ENCODE measurements at regions not wholly inside any gene's neighbourhood (a gene's known extent, or its start where the extent isn't known, plus 50 kb on each side); places are given as distances from the start of the nearest gene placed in this dataset.

- DNase-seq (ENCODE audit: low read depth in 2 of 2), result no peak
Measured at GRCh38 chr14:34041220-34041619, 90.3 kb upstream of the EGLN3 start.

- DNase-seq (ENCODE audit: low read depth in 2 of 2), result no peak
Measured at GRCh38 chr14:34040766-34041165, 89.9 kb upstream of the EGLN3 start.

- DNase-seq (ENCODE audit: low read depth in 2 of 2), result no peak
Measured at GRCh38 chr14:34039428-34040047, 88.7 kb upstream of the EGLN3 start.

GRCh38 chr14:34038358-34039057, 87.6 kb upstream of the EGLN3 start:
- DNase-seq (ENCODE audit: low read depth in 2 of 2), result no peak

- DNase-seq (ENCODE audit: low read depth in 2 of 2), result no peak
Measured at GRCh38 chr14:34036319-34036766, 85.5 kb upstream of the EGLN3 start.

- no peak for DNase-seq (ENCODE audit: low read depth in 2 of 2)
Measured at GRCh38 chr14:34035934-34036250, 85.0 kb upstream of the EGLN3 start.

GRCh38 chr14:34035177-34035933, 84.5 kb upstream of the EGLN3 start:
- no peak for DNase-seq (ENCODE audit: low read depth in 2 of 2)

- DNase-seq (ENCODE audit: low read depth in 2 of 2), result no peak
Measured at GRCh38 chr14:34034447-34035176, 83.7 kb upstream of the EGLN3 start.

GRCh38 chr14:34032720-34033119, 81.8 kb upstream of the EGLN3 start:
- DNase-seq (ENCODE audit: low read depth in 2 of 2), result no peak

GRCh38 chr14:34030864-34031263, 80.0 kb upstream of the EGLN3 start:
- DNase-seq (ENCODE audit: low read depth in 2 of 2), result no peak

- no peak for DNase-seq (ENCODE audit: low read depth in 2 of 2)
Measured at GRCh38 chr14:34029921-34030334, 79.1 kb upstream of the EGLN3 start.

- no peak for DNase-seq (ENCODE audit: low read depth in 2 of 2)
Measured at GRCh38 chr14:34027990-34028495, 77.2 kb upstream of the EGLN3 start.

- DNase-seq (ENCODE audit: low read depth in 2 of 2), result no peak
Measured at GRCh38 chr14:34027130-34027989, 76.5 kb upstream of the EGLN3 start.

GRCh38 chr14:34025325-34026017, 74.6 kb upstream of the EGLN3 start:
- DNase-seq (ENCODE audit: low read depth in 2 of 2), result no peak

GRCh38 chr14:34024768-34025144, 73.9 kb upstream of the EGLN3 start:
- DNase-seq (ENCODE audit: low read depth in 2 of 2), result no peak

- DNase-seq (ENCODE audit: low read depth in 2 of 2), result no peak
Measured at GRCh38 chr14:34023824-34024767, 73.2 kb upstream of the EGLN3 start.

GRCh38 chr14:34021096-34021495, 70.2 kb upstream of the EGLN3 start:
- DNase-seq (ENCODE audit: low read depth in 2 of 2), result no peak

- DNase-seq (ENCODE audit: low read depth in 2 of 2), result no peak
Measured at GRCh38 chr14:34020014-34020413, 69.1 kb upstream of the EGLN3 start.

GRCh38 chr14:34018564-34019244, 67.8 kb upstream of the EGLN3 start:
- no peak for DNase-seq (ENCODE audit: low read depth in 2 of 2)
